NCI-H1930 (cell line): ENCODE measurements at regions not wholly inside any gene's neighbourhood (a gene's known extent, or its start where the extent isn't known, plus 50 kb on each side); places are given as distances from the start of the nearest gene placed in this dataset.
"Not testable (repeated sequence)": the region's sequence is repeated elsewhere in the genome, so short reads cannot be mapped to it uniquely, and the experiment has no call there.

Source experiments
- DNase-seq, 2 experiments: peaks; one replicate each; lab custom pipeline; 2025; lab: John Stamatoyannopoulos, UW

GRCh38 chr4:60879135-60879701 is 320.9 kb upstream of the ADGRL3 start:
- no peak for DNase-seq

DNA sequence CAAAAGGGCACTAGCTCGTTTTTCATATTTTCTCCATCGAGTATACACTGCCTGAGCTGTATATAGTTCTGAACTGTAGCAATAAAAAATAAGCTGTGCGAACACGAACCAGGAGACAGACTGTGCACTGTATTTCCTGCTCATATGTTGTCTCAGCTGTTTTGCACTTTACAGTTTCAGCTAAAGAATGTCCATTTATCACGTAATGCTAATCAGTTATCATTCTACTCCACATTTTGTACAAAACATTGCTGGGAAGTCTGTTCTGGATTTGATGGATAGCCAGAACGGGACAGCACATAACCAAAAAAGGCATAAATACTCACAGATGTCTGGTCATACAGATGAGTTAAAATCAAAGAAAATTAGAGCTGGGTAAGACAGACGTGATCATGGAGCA is 315.5 kb upstream of the ADGRL3 start:
- DNase-seq = no peak

- no peak for DNase-seq
Measured at GRCh38 chr4:60885011-60885410, 315.1 kb upstream of the ADGRL3 start.

DNA sequence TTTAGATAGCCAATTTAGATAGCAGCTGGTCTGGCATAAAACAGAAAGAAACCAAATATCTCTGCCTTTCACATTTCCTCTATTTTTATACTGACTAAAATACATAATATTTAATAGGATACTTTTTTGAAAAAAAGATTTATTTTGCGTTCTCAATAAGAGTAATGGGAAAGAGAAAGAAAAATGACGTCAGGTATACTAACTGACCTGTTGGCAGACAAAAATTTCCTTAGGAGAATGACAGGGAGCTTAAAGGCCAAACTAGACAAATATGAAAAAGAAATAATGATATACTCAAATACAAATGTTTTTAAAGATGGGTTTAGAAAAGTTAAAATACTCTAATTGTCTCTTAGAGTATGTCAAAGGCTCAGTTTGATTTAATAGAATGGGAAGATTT is 309.4 kb upstream of the ADGRL3 start:
- DNase-seq = no peak

DNA sequence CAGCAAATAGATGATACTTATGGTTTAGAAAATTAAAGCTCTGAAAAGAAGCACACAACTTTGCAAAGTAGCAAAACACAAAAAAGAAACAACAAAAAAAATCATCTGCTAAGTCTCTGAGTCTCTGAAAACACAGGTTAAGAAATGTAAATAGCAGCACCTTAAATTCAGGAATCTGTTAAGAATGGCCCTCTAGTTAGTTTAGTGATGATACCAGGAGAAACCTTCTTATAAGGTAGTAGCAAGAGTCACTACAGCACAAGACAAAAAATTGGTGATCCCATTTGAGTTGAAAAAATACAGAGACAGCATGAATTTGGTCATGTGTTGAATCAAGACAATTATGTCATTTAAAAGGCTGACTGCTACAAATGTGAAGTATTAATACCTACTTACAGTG is 308.2 kb upstream of the ADGRL3 start:
- no peak for DNase-seq

- DNase-seq = no peak
Measured at GRCh38 chr4:60897415-60897814, 302.7 kb upstream of the ADGRL3 start.

DNA sequence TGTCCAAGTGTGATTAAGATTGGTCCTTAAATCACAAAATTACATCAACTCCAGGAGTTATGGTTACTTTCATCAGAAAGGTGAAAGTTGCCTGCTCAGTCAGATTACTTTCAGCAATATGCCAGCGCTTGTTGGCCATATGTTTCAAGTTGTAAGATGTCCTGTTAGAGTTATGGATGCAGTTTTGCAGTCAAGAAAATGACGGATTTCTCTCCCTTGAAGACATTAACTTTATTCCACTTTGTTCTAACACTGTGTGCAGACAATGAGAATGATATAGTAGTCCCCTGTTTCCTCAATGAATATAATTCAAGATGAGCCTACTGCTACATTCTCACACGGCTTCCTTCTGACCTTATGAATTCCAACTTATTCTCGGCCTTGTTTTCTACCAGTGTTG is 295.0 kb upstream of the ADGRL3 start:
- no peak for DNase-seq

DNA sequence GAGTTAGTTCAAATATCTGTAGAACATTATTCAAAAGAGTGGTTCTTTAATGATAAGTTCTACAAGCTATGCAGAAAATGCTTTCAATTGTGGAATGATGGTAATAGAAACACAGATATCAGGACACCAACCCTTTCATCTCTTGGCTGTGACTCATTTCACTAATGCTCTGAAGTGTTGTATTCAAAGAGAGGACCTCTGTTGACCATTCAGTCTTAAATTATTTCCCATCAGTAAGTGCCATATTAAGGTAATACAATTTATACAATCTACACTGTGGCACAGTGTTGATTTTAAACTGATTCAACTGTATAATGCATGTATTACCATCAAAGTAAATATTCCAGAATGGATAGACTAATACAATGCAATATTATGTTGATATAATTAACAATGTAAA is 289.0 kb upstream of the ADGRL3 start:
- DNase-seq = peak in 1 of 2 experiments; percentile 15

DNA sequence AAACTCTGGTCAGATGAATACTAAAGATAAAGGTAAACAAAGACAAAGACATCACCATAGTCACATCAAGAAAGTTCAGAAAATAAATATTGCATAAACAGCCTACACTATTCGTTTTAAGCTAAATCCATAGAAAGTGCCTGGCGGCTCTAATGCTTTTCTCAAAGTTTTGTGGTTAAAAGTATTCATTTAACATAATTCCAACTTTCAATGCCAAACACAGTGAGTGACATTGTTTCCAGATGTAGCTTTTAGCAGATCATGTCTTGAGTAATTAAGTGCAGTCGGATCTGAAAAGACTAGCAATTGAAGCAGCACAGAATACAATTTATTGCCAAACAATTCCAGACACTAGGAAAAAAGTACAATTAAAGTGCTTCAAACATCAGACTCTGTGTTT is 287.1 kb upstream of the ADGRL3 start:
- no peak for DNase-seq

- no peak for DNase-seq
Measured at GRCh38 chr4:60913671-60914070, 286.5 kb upstream of the ADGRL3 start.

DNA sequence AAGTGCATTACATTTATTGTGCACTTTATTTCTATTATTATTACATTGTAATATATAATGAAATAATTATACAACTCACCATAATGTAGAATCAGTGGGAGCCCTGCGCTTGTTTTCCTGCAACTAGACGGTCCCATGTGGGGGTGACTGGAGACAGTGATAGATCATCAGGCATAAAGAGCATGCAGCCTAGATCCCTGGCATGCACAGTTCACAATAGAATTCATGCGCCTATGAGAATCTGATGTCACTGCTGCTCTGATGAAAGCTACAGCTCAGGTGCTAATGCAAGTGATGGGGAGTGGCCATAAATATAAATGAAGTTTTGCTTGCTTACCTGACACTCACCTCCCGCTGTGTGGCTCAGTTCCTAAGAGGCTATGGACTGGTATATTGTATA is 278.4 kb upstream of the ADGRL3 start:
- not testable (repeated sequence) for DNase-seq

DNA sequence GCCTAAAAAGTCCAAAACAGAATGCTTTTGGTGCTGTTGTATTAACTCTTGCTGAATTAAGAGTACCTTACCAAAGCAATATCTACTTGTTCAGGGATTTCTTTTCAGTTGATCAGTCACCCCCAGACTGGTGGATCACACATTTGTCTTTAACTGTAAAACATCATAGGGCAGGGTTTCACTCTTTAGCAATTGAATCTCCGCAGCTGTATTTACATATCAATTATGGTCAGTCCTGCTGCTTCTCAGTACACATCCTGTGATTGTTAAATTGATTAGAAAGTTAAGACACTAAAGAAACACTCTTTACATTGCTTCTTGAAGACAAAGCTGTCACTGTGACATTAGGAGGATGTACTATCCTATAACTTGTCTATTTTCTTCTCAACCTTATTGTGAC is 277.1 kb upstream of the ADGRL3 start:
- DNase-seq = peak in 1 of 2 experiments; percentile 15

GRCh38 chr4:60926624-60927023 is 273.5 kb upstream of the ADGRL3 start:
- no peak for DNase-seq

- no peak for DNase-seq
Measured at GRCh38 chr4:60930866-60931265, 269.3 kb upstream of the ADGRL3 start.

DNA sequence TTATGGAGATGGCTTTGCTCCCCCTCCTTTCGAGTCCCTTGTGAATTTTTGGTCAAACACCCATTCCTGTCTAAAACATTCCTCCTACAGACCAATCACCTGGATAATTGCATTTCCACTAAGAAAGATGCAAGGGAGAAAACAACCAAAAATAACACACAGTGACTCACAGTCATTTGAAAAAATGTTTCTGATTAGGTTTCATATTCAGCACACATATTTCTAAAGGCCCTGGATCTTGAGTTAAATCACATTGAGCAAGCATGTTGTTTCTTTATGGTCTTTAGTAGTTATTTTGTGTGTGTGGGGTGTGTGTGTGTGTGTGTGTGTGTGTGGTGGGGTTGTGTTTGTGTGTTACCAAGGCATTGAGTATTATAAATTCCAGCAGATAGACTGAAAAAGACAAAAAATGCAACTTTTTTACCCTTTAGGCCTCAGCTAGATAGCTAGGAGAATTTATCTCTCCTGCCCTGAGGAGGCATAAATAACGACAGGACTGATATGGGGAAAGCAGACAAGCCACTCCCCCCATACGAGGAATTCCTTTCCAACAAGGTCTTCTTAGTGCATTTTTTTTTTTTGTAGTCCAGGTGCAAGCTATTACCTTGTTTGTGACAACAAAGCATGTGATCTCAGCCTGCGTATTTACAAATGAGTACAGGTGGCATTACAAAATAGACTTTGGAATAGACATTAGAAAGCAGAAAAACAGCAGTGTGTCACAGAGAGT is 265.4 kb upstream of the ADGRL3 start:
- no peak for DNase-seq

DNA sequence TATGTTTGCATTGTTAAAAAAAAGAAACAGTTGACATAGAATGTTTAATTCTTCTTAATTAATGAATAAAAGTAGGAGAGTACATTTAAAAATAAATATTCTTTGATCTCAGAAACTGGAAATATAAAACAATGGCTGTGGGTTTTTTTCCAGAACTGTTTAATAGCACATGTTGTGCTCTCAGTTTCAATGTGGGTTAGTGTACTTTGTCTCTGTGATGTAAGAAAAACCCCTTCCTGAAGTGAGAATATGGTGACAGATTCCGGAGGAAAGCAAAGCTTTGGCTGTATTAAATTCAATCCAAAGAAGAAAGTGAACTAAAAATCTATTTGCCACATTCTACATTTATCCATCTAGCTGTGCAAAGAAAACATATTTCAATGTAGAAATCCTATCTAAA is 261.9 kb upstream of the ADGRL3 start:
- no peak for DNase-seq

GRCh38 chr4:60938621-60939020 is 261.5 kb upstream of the ADGRL3 start:
- DNase-seq = no peak

- no peak for DNase-seq
Measured at GRCh38 chr4:60944060-60944459, 256.1 kb upstream of the ADGRL3 start.

DNA sequence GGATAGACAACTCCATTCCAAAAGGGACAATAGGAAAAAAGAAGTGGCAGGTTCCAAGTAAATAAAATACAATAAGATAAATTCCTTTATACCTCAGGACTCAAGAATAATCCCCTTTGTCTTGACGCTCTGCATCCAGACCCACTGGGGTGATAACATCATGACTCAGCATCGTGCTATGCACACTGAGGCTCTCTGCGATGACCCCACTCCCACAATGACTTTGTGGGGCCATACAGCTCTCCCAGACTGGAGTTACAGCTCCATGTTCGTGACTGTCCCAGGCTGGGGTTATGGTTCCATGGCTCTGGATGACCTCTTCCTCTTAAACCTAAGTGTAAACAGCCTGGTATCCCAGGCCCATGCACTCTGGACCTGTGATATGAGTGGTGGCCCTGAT is 254.5 kb upstream of the ADGRL3 start:
- no peak for DNase-seq

- no peak for DNase-seq
Measured at GRCh38 chr4:60948008-60948407, 252.1 kb upstream of the ADGRL3 start.

GRCh38 chr4:60952921-60953320 is 247.2 kb upstream of the ADGRL3 start:
- no peak for DNase-seq

DNA sequence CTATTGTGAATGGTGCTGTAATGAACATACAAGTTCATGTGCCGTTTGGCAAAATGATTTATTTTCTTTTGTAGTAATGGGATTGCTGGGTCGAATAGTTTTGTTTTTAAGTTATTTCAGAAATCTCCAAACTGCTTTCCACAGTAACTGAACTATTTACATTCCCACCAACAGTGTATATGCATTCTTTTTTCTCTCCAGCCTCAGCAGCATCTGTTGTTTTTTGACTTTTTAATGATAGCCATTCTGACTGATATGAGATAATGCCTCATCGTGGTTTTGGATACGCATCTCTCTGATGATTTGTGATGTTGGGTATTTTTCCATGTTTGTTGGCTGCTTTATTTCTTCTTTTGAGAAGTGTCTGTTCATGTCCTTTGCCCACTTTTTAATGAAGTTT is 246.3 kb upstream of the ADGRL3 start:
- no peak for DNase-seq

GRCh38 chr4:60962286-60962685 is 237.8 kb upstream of the ADGRL3 start:
- DNase-seq = no peak

GRCh38 chr4:60981534-60981933 is 218.6 kb upstream of the ADGRL3 start:
- no peak for DNase-seq
